NCI-H146 treated with DMSO at 0.1 percent for 48 hours (cell line): ENCODE measurements at regions not wholly inside any gene's neighbourhood (a gene's known extent, or its start where the extent isn't known, plus 50 kb on each side); places are given as distances from the start of the nearest gene placed in this dataset.
"Not testable (repeated sequence)": the region's sequence is repeated elsewhere in the genome, so short reads cannot be mapped to it uniquely, and the experiment has no call there.

Experiments used
- DNase-seq: peaks from one replicate; lab custom pipeline; 2025; ENCODE audit not compliant: unreplicated experiment; lab: John Stamatoyannopoulos, UW

- no peak for DNase-seq
Measured at GRCh38 chr10:57605948-57606485, 661.7 kb downstream of the IPMK start.

GRCh38 chr10:57599440-57599839 lies 668.3 kb downstream of the IPMK start:
- DNase-seq, result no peak

GRCh38 chr10:57593983-57594573 lies 673.6 kb downstream of the IPMK start:
- no peak for DNase-seq

DNA sequence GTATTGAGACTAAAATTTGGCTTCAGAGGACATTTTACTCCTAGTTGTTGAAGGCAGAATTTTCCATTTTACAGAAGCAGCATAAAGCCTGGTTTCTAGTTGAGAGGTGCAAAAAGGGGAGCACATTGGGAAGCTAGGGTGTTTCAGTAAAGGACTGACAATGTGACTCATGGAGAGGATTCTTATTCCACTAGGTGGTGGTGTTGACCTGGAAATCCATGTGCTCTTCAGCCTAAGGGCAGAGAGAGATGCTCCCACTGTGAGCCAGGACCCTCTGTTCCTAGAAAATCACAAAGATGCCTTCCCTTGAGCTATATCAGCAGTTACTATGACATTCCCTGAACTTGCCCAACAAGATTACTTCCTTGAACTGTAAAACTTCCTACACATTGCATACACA lies 687.8 kb downstream of the IPMK start:
- DNase-seq, result no peak

- DNase-seq, result no peak
Measured at GRCh38 chr10:57562211-57562610, 705.5 kb downstream of the IPMK start.

- DNase-seq, result not testable (repeated sequence)
Measured at GRCh38 chr10:57551774-57552173, 715.9 kb downstream of the IPMK start.

- no peak for DNase-seq
Measured at GRCh38 chr10:57535306-57535705, 732.4 kb downstream of the IPMK start.

DNA sequence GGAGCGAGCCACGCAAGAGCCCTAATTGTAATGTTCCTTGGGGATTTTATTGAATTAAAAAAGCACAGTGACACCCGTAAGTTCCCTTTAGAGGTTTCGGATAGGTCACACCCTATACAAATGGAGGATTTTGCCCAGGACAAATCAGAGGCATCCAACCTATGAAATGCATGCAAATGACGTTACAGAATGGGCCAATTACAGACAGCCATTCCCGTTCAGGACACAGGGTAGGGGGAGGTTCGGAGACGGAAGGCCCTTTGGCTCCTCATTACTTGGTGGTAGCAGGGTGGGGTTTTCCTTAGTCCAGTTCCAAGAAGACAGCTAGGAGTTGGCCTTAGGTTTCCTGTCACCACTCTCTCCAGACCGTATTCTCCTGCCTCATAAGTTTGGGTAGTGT lies 754.1 kb downstream of the IPMK start:
- no peak for DNase-seq

GRCh38 chr10:57507788-57508187 lies 759.9 kb downstream of the IPMK start:
- no peak for DNase-seq

GRCh38 chr10:57506414-57507094 lies 761.1 kb downstream of the IPMK start:
- no peak for DNase-seq

DNA sequence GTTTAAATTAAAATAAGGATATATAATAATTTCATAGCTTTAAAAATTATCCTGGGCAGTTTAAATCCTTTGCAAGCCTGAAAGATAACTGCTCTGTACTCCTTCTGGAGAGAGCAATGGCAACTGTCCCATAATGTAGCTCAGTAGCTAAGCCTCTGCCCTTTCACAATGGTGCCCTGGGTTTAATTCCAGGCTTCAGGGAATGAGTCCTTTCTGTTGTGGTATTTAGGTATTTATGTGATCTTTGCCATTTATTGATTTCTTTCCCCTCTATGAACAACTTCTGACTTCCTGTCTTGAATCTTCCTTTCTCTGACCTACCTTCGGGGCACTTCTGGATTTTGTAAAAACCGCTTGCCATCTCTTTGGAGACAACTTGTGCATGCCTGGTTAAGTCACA lies 773.2 kb downstream of the IPMK start:
- no peak for DNase-seq

- no peak for DNase-seq
Measured at GRCh38 chr10:57482259-57482658, 785.4 kb downstream of the IPMK start.

GRCh38 chr10:57472823-57473619 lies 794.7 kb downstream of the IPMK start:
- DNase-seq, result no peak

- DNase-seq, result no peak
Measured at GRCh38 chr10:57468894-57469432, 798.7 kb downstream of the IPMK start.

DNA sequence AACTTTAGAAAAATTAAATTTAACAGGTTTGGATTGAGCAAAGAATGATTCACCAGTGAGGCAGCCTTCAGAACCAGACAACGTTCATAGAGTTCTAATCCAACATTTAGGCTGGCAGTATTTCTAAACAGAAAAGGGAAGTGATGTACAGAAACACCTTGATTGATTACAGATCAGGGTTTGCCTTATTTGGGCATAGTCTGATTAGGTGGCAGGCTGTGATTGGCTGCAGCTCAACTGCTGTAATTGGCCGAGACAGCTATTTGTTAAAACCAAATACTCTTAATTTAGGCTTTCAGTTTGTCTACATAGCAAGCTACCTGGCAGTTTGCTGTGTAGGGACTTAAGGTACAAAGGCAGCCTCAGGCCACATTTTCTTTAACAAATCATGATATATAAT lies 802.5 kb downstream of the IPMK start:
- DNase-seq, result no peak

DNA sequence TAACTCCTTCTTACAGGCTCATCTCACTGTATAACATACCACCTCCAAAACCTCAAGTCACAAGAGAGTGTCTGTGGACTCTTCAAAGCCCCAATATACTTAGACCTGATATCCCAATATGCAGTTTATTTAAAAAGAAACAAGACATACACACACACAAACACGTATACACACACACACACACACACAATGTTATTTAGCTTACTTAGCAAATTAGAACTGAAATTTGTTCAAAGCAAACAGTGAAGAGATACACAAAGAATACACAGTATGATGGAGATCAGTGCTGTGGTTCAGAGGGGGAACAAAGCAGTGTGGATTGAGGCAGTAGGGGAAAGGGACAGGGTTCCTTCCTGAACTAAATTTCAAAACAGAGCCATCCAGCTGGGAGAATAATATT lies 807.2 kb downstream of the IPMK start:
- no peak for DNase-seq

DNA sequence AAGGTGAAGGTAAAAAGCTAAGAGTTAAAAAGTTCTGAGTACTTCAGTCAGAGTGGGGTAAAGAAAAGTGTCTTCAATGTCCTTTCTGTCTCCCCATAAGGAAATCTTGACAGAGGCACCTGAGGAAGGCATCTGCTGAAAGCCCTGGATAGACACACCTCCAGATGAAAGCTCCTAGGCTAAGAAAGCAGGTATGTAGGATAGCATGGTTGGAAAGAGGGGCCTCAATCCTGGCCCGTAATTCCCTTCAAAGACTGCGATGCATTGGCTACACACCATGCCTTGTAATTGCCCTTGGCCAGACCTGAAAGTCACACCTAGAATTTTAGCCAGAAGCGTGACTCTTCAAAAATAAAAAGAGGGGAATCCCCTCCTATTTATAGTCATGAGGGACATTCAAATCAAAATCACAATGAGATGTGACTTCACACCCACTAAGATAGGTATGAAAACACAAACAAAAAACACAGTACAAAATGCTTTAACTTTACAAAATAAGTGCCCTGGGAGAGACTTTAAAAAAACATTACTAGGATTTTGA lies 809.7 kb downstream of the IPMK start:
- DNase-seq, result no peak

DNA sequence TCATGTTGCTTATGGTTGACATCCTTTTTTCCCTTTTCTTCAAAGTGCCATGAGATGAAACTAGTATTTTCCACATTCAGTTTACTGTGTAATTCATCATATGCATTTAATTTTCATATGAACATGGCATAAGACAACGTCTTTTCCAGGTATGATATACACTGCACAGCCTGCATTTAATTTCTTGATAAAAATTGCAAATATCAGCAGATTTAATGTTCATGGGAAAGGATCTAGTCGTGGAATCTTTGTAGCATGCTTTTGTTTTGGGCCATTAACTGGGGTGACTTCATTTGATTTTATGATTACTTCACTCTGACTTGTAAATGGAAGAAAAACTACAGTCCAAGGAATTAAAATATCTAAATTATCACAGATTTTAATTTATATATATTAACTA lies 837.3 kb downstream of the IPMK start:
- no peak for DNase-seq

DNA sequence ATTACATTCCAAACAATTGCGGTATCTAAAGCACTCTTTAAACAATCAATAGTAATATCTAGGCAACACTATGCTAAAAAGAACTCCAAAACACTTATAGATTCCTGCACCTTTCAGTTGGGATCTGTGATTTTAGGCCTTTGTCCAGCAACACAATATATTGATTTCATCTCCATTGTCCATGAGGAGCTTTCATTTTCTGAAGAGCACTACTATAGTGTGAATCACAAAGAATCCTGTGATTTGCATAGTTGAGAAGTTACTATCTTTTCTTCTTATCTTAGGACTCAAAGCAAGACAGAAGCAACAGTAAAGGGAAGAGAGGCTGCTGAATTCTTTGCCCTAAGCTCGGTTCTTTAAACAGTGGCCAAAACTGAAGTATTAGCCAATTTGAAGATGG lies 846.8 kb downstream of the IPMK start:
- no peak for DNase-seq

- no peak for DNase-seq
Measured at GRCh38 chr10:57418476-57418875, 849.2 kb downstream of the IPMK start.

DNA sequence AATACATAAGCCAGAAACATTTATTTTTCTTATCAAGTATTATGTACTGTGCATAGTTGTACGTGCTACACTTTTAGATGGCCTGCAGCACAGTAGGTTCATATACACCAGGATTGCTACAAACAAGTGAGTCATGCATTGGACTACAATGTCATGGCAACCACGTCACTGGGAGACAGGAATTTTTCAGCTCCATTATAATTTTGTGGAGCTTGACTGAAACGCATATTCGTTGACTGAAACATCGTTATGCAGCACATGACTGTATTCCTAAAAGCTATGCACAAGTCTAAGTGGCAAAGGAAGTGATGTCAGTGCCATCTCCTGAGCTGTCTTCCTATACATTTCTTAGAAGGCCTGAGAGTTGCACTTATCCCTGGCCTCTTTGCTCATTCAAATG lies 871.8 kb downstream of the IPMK start:
- DNase-seq, result no peak
